Caco-2 (cell line): ENCODE measurements at regions not wholly inside any gene's neighbourhood (a gene's known extent, or its start where the extent isn't known, plus 50 kb on each side); places are given as distances from the start of the nearest gene placed in this dataset.

Experiments used
- BruUV-seq: library from RNA; stranded (reverse); fragments of 400-500 nt; replicated peaks from 2 replicates; lab custom pipeline; 2021; lab: Mats Ljungman, UMichigan
- CTCF ChIA-PET: fragments of 300-600 bp; sonication (Branson Sonifier 250); formaldehyde crosslinking; loops from one replicate; lab custom pipeline; 2022; ENCODE audit warnings: antibody characterized with exemption; lab: Charles Lee
- POLR2A ChIA-PET: fragments of 300-600 bp; sonication (Branson Sonifier 250); formaldehyde crosslinking; loops from one replicate; lab custom pipeline; 2022; ENCODE audit warnings: antibody characterized with exemption; lab: Charles Lee
- DNase-seq, 2 experiments: peaks; one replicate each; pipeline versions ENCODE4 v3.0.0 to v3.0.0-alpha.2; 2020 to 2022
- H3K27me3 ChIP-seq: replicated peaks from 2 replicates; pipeline ENCODE4 v1.6.0; 2011; ENCODE audit warnings: low read length; ENCODE audit not compliant: control insufficient read depth, insufficient read depth
- H3K36me3 ChIP-seq: 2 replicates; pipeline ENCODE4 v1.5.1; 2011; ENCODE audit warnings: low read length; ENCODE audit not compliant: control insufficient read depth, insufficient read depth
- H3K4me1 ChIP-seq: fragments of 250-450 bp; sonication (Bioruptor Pico); 2 replicates; pipeline ENCODE4 v1.5.1; 2020; ENCODE audit warnings: mild to moderate bottlenecking
- H3K4me3 ChIP-seq: 2 replicates; pipeline ENCODE4 v1.5.1; 2011; ENCODE audit warnings: low read depth, mild to moderate bottlenecking, control low read depth, low read length
- H3K9me3 ChIP-seq: fragments of 250-450 bp; sonication (Bioruptor Pico); 2 replicates; pipeline ENCODE4 v1.5.1; 2020; ENCODE audit warnings: mild to moderate bottlenecking, moderate library complexity
- H3K27ac Mint-ChIP-seq: one replicate; pipeline ENCODE4 v1.8.0; 2022; ENCODE audit warnings: mixed read lengths; ENCODE audit not compliant: unreplicated experiment
- H3K27me3 Mint-ChIP-seq: one replicate; pipeline ENCODE4 v1.8.0; 2022; ENCODE audit warnings: mixed read lengths; ENCODE audit not compliant: insufficient read depth, unreplicated experiment
- H3K36me3 Mint-ChIP-seq: one replicate; pipeline ENCODE4 v1.8.0; 2022; ENCODE audit warnings: mild to moderate bottlenecking, mixed read lengths; ENCODE audit not compliant: insufficient read depth, unreplicated experiment
- H3K4me1 Mint-ChIP-seq: one replicate; pipeline ENCODE4 v1.8.0; 2022; ENCODE audit warnings: low read depth, mixed read lengths; ENCODE audit not compliant: unreplicated experiment
- H3K4me3 Mint-ChIP-seq: one replicate; pipeline ENCODE4 v1.8.0; 2022; ENCODE audit warnings: mild to moderate bottlenecking, moderate library complexity, mixed read lengths; ENCODE audit not compliant: unreplicated experiment
- H3K9me3 Mint-ChIP-seq: one replicate; pipeline ENCODE4 v1.8.0; 2022; ENCODE audit warnings: mixed read lengths; ENCODE audit not compliant: unreplicated experiment
- intact Hi-C: fragments of 100-400 bp; cut with micrococcal nuclease; formaldehyde crosslinking; loops from one replicate; pipeline ENCODE4 v1.10.0; 2022; ENCODE audit not compliant: unreplicated experiment
- TF ChIP-seq, protein P1 (sequence below), 2 experiments: fragments of 200-600 bp in 1 of 2; IDR thresholded peaks; 1 replicate in 1 of 2; 2 replicates in 1 of 2; pipeline versions ENCODE4 v1.5.1 to v1.8.0; 2011 to 2022; ENCODE audit warnings: antibody characterized with exemption in 1 of 2, control low read depth in 1 of 2, inconsistent platforms in 1 of 2, low read depth in 1 of 2, low read length in 1 of 2, mild to moderate bottlenecking in 1 of 2, moderate library complexity in 1 of 2; ENCODE audit not compliant: insufficient read depth in 1 of 2, severe bottlenecking in 1 of 2, unreplicated experiment in 1 of 2

DNA sequence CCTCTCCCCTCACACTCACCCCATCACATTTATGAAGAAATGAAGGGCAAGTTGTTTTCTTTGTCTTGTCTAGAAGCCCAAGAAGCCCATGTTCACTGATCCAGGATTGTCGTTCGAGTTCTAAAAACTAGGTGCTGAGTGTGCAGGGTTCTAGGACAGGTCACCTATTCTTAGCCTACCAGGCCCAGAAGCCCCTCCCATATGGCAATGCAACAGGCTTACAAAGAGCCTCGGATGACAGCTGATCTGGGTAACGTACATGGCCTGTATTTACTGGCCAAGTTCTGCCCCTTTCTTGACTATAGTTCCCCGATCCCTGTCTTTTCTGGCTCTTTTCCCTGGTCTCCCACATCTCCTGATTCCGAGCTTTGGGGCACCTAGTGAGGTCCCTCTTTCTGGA lies 160.9 kb downstream of the FZD1 start:
- Mint-ChIP-seq H3K36me3 (no peaks in the 10 kb centered on the region), H3K27me3 (peaks cover 2% of the 10 kb centered on the region), H3K4me3 (no peak overlapping the region), H3K9me3 (no peaks in the 10 kb centered on the region), H3K27ac (no peak overlapping the region), H3K4me1 (no peaks in the 10 kb centered on the region)
- CTCF ChIA-PET: no interaction called here
- no peaks in the 10 kb centered on the region for H3K27me3 ChIP-seq
- POLR2A ChIA-PET: no interaction called here
- BruUV-seq: no TSS peak
- no peaks in the 10 kb centered on the region for H3K4me1 ChIP-seq
- intact Hi-C loops: no loop called here
- H3K4me3 ChIP-seq: no peak overlapping the region
- no peaks in the 10 kb centered on the region for H3K36me3 ChIP-seq
- no peak for DNase-seq
- TF ChIP-seq, protein P1, sequence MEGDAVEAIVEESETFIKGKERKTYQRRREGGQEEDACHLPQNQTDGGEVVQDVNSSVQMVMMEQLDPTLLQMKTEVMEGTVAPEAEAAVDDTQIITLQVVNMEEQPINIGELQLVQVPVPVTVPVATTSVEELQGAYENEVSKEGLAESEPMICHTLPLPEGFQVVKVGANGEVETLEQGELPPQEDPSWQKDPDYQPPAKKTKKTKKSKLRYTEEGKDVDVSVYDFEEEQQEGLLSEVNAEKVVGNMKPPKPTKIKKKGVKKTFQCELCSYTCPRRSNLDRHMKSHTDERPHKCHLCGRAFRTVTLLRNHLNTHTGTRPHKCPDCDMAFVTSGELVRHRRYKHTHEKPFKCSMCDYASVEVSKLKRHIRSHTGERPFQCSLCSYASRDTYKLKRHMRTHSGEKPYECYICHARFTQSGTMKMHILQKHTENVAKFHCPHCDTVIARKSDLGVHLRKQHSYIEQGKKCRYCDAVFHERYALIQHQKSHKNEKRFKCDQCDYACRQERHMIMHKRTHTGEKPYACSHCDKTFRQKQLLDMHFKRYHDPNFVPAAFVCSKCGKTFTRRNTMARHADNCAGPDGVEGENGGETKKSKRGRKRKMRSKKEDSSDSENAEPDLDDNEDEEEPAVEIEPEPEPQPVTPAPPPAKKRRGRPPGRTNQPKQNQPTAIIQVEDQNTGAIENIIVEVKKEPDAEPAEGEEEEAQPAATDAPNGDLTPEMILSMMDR (IDR thresholded peaks at IDR 0.05; ENCODE audit: insufficient read depth in 1 of 2, low read depth in 1 of 2, low read length in 1 of 2, severe bottlenecking in 1 of 2, unreplicated experiment in 1 of 2): no peak
- no peaks in the 10 kb centered on the region for H3K9me3 ChIP-seq

DNA sequence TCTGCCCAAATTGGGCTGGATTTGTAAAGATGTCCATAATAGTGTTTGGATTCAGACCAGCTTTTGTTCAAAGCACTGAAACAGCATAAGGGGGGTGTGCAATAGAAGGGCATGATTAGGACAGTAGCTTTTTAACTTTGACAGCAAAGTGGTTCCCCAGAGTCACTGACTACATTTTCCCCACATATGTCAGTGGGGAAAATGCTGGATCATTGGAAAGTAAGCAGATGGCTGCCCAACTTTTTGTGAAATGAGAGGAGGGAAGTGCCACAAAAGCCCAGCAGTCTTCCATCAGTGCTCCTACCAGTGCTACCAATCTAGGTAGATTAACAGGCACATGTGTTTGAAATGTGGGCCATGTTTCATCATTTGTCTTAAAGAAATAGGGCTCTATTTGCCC lies 162.8 kb downstream of the FZD1 start:
- H3K9me3 Mint-ChIP-seq: no peaks in the 10 kb centered on the region
- no TSS peak for BruUV-seq
- no peaks in the 10 kb centered on the region for H3K27me3 Mint-ChIP-seq
- Histone ChIP-seq H3K9me3 (no peaks in the 10 kb centered on the region), H3K36me3 (no peaks in the 10 kb centered on the region), H3K27me3 (no peaks in the 10 kb centered on the region), H3K4me3 (no peak overlapping the region), H3K4me1 (no peaks in the 10 kb centered on the region)
- no peak overlapping the region for H3K27ac Mint-ChIP-seq
- TF ChIP-seq, protein P1 (IDR thresholded peaks at IDR 0.05; ENCODE audit: insufficient read depth in 1 of 2, low read depth in 1 of 2, low read length in 1 of 2, severe bottlenecking in 1 of 2, unreplicated experiment in 1 of 2): no peak
- no peak overlapping the region for H3K4me3 Mint-ChIP-seq
- CTCF ChIA-PET: no interaction called here
- POLR2A ChIA-PET: no interaction called here
- H3K4me1 Mint-ChIP-seq: no peaks in the 10 kb centered on the region
- no peak for DNase-seq
- intact Hi-C loops: no loop called here
- no peaks in the 10 kb centered on the region for H3K36me3 Mint-ChIP-seq

DNA sequence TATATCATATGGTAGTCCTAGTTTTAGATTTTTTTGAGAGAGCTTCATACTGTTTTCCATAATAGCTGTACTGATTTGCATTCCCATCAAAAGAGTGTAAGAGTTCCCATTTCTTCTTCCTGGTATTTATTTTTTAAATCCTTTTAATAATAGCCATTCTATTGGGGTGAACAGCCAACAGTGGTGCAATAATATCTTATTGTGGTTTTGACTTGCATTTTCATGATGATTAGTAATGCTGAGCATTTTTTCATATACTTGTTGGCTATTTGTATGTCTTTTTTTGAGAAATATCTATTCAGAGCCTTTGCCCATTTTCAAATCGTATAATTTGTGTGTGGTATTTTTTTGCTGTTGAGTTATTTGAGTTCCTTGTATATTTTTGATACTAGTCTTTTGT lies 167.4 kb downstream of the FZD1 start:
- BruUV-seq: no TSS peak
- POLR2A ChIA-PET: no interaction called here
- Mint-ChIP-seq H3K4me1 (no peaks in the 10 kb centered on the region), H3K9me3 (no peaks in the 10 kb centered on the region), H3K4me3 (no peak overlapping the region), H3K27ac (no peak overlapping the region), H3K27me3 (no peaks in the 10 kb centered on the region), H3K36me3 (no peaks in the 10 kb centered on the region)
- CTCF ChIA-PET: no interaction called here
- intact Hi-C loops: no loop called here
- H3K4me3 ChIP-seq: no peak overlapping the region
- H3K9me3 ChIP-seq: no peaks in the 10 kb centered on the region
- no peaks in the 10 kb centered on the region for H3K27me3 ChIP-seq
- TF ChIP-seq, protein P1 (IDR thresholded peaks at IDR 0.05; ENCODE audit: insufficient read depth in 1 of 2, low read depth in 1 of 2, low read length in 1 of 2, severe bottlenecking in 1 of 2, unreplicated experiment in 1 of 2): no peak
- no peaks in the 10 kb centered on the region for H3K4me1 ChIP-seq
- DNase-seq: no peak
- H3K36me3 ChIP-seq: no peaks in the 10 kb centered on the region
